IMR-90 (cell line): ENCODE measurements at regions not wholly inside any gene's neighbourhood (a gene's known extent, or its start where the extent isn't known, plus 50 kb on each side); places are given as distances from the start of the nearest gene placed in this dataset.

ENCODE experiments used
- ATAC-seq: fragments of 200-7000 bp; cut with Tn5 transposase; 2 replicates; pipeline ENCODE4 v1.9.1; 2020; ENCODE audit warnings: low read depth, mild to moderate bottlenecking, moderate library complexity
- BruUV-seq: library from RNA; stranded (reverse); fragments of 400-500 nt; replicated peaks from 2 replicates; lab custom pipeline; 2021; lab: Mats Ljungman, UMichigan
- CTCF ChIA-PET: fragments of 300-600 bp; formaldehyde crosslinking; extraction: SDS; loops from one replicate; lab custom pipeline; 2021; ENCODE audit warnings: antibody characterized with exemption; lab: Yijun Ruan, JAX
- POLR2A ChIA-PET: fragments of 300-600 bp; sonication (Branson Sonifier 250); formaldehyde crosslinking; loops from one replicate; lab custom pipeline; 2022; ENCODE audit warnings: antibody characterized with exemption; ENCODE audit not compliant: unreplicated experiment; lab: Charles Lee
- DNase-seq: peaks from one replicate; pipeline ENCODE4 v3.0.0; 2013
- H2AFZ ChIP-seq: replicated peaks from 2 replicates; pipeline ENCODE3; 2013; ENCODE audit warnings: low read length, mild to moderate bottlenecking; ENCODE audit not compliant: poor library complexity
- H2AK5ac ChIP-seq: 2 replicates; pipeline ENCODE4 v1.6.1; 2013; ENCODE audit warnings: low read depth, low read length, inconsistent platforms
- H2AK9ac ChIP-seq: replicated peaks from 2 replicates; pipeline ENCODE3; 2013; ENCODE audit warnings: mild to moderate bottlenecking, low read depth, low read length, moderate library complexity; ENCODE audit not compliant: poor library complexity
- H2BK120ac ChIP-seq: 2 replicates; pipeline ENCODE4 v1.6.1; 2013; ENCODE audit warnings: low read depth, low read length, inconsistent platforms
- H2BK15ac ChIP-seq: 3 replicates; pipeline ENCODE4 v1.6.1; 2013; ENCODE audit warnings: low read depth, low read length, inconsistent platforms
- H2BK20ac ChIP-seq: 2 replicates; pipeline ENCODE4 v1.6.1; 2013; ENCODE audit warnings: low read depth, mild to moderate bottlenecking, inconsistent platforms, low read length, moderate library complexity
- H2BK5ac ChIP-seq: 2 replicates; pipeline ENCODE4 v1.6.1; 2013; ENCODE audit warnings: mild to moderate bottlenecking, low read depth, low read length, inconsistent platforms; ENCODE audit not compliant: poor library complexity, severe bottlenecking
- H3K14ac ChIP-seq: replicated peaks from 2 replicates; pipeline ENCODE4 v1.6.1; 2013; ENCODE audit warnings: low read depth, low read length, inconsistent platforms
- H3K18ac ChIP-seq: 2 replicates; pipeline ENCODE4 v1.6.1; 2013; ENCODE audit warnings: low read depth, low read length, control low read depth
- H3K23ac ChIP-seq: 2 replicates; pipeline ENCODE4 v1.6.1; 2013; ENCODE audit warnings: low read depth, low read length, inconsistent platforms
- H3K27ac ChIP-seq: 2 replicates; pipeline ENCODE4 v1.5.1; 2013; ENCODE audit warnings: mild to moderate bottlenecking, control low read depth, low read length; ENCODE audit not compliant: insufficient read depth
- H3K27me3 ChIP-seq: 2 replicates; pipeline ENCODE4 v1.6.1; 2013; ENCODE audit warnings: low read length; ENCODE audit not compliant: control insufficient read depth, insufficient read depth
- H3K36me3 ChIP-seq: 2 replicates; pipeline ENCODE4 v1.6.1; 2013; ENCODE audit warnings: low read length, mixed read lengths; ENCODE audit not compliant: control insufficient read depth, insufficient read depth
- H3K4ac ChIP-seq: 2 replicates; pipeline ENCODE4 v1.6.1; 2013; ENCODE audit warnings: low read depth, low read length, inconsistent platforms
- H3K4me1 ChIP-seq: 2 replicates; pipeline ENCODE4 v1.6.1; 2013; ENCODE audit warnings: low read length, mixed read lengths; ENCODE audit not compliant: control insufficient read depth, insufficient read depth
- H3K4me2 ChIP-seq: 2 replicates; pipeline ENCODE4 v1.6.1; 2013; ENCODE audit warnings: low read depth, mild to moderate bottlenecking, control low read depth, low read length, moderate library complexity
- H3K4me3 ChIP-seq: 2 replicates; pipeline ENCODE4 v1.5.1; 2013; ENCODE audit warnings: low read depth, mild to moderate bottlenecking, control low read depth, low read length, moderate library complexity; ENCODE audit not compliant: insufficient read depth
- H3K56ac ChIP-seq: 2 replicates; pipeline ENCODE4 v1.6.1; 2013; ENCODE audit warnings: low read length, inconsistent platforms; ENCODE audit not compliant: insufficient read depth; ENCODE audit errors: extremely low read depth
- H3K79me1 ChIP-seq, 2 experiments: 2 replicates each; pipeline ENCODE4 v1.6.1; 2013; ENCODE audit warnings: low read length in 2 of 2, inconsistent platforms in 1 of 2, low read depth in 1 of 2
- H3K9ac ChIP-seq: 2 replicates; pipeline ENCODE4 v1.6.1; 2013; ENCODE audit warnings: low read depth, low read length, control low read depth
- H3K9me1 ChIP-seq: 2 replicates; pipeline ENCODE4 v1.6.1; 2013; ENCODE audit warnings: low read length, inconsistent platforms; ENCODE audit not compliant: insufficient read depth
- H3K9me3 ChIP-seq: 2 replicates; pipeline ENCODE4 v1.6.1; 2013; ENCODE audit warnings: low read length; ENCODE audit not compliant: control insufficient read depth, insufficient read depth
- H4K20me1 ChIP-seq: 2 replicates; pipeline ENCODE4 v1.6.1; 2013; ENCODE audit warnings: low read length, inconsistent platforms; ENCODE audit not compliant: insufficient read depth
- H4K5ac ChIP-seq: 2 replicates; pipeline ENCODE4 v1.6.1; 2013; ENCODE audit warnings: mild to moderate bottlenecking, low read depth, low read length, control low read depth
- H4K8ac ChIP-seq, 2 experiments: 2 replicates each; pipeline ENCODE4 v1.6.1; 2013; ENCODE audit warnings: low read depth in 2 of 2, low read length in 2 of 2, control low read depth in 1 of 2, inconsistent platforms in 1 of 2
- H4K91ac ChIP-seq: 2 replicates; pipeline ENCODE4 v1.6.1; 2013; ENCODE audit warnings: low read depth, low read length, inconsistent platforms; ENCODE audit not compliant: insufficient read depth
- CEBPB ChIP-seq: IDR thresholded peaks from 2 replicates; pipeline ENCODE4 v1.6.1; 2012; ENCODE audit warnings: low read depth, low read length, improper control_type of control experiment
- CHD1 ChIP-seq: IDR thresholded peaks from 2 replicates; pipeline ENCODE4 v1.6.1; 2012; ENCODE audit warnings: low read depth, low read length, improper control_type of control experiment
- ELK1 ChIP-seq: fragments of 150-350 bp; IDR thresholded peaks from 2 replicates; pipeline ENCODE4 v1.6.1; 2016; ENCODE audit warnings: low read depth, mild to moderate bottlenecking, low read length, moderate library complexity, borderline replicate concordance
- MAZ ChIP-seq: IDR thresholded peaks from 2 replicates; pipeline ENCODE4 v1.6.1; 2012; ENCODE audit warnings: low read depth, mild to moderate bottlenecking, low read length, improper control_type of control experiment, moderate library complexity, borderline replicate concordance
- MXI1 ChIP-seq: IDR thresholded peaks from 2 replicates; pipeline ENCODE4 v1.6.1; 2012; ENCODE audit warnings: low read depth, mild to moderate bottlenecking, low read length, moderate library complexity, borderline replicate concordance
- NFE2L2 ChIP-seq: fragments of 150-350 bp; IDR thresholded peaks from 2 replicates; pipeline ENCODE4 v1.6.1; 2016; ENCODE audit warnings: low read depth, mild to moderate bottlenecking, low read length
- RAD21 ChIP-seq: IDR thresholded peaks from 2 replicates; pipeline ENCODE4 v1.6.1; 2012; ENCODE audit warnings: low read length, improper control_type of control experiment
- RCOR1 ChIP-seq: IDR thresholded peaks from 2 replicates; pipeline ENCODE4 v1.6.1; 2012; ENCODE audit warnings: mild to moderate bottlenecking, low read length, improper control_type of control experiment; ENCODE audit not compliant: insufficient replicate concordance
- RFX5 ChIP-seq: IDR thresholded peaks from 2 replicates; pipeline ENCODE4 v1.8.0; 2012; ENCODE audit warnings: low read depth, mild to moderate bottlenecking, low read length, moderate library complexity
- SMC3 ChIP-seq: fragments of 150-350 bp; IDR thresholded peaks from 2 replicates; pipeline ENCODE4 v1.6.1; 2016; ENCODE audit warnings: low read depth, mild to moderate bottlenecking, antibody characterized with exemption, low read length, moderate library complexity
- USF2 ChIP-seq: fragments of 150-350 bp; IDR thresholded peaks from 2 replicates; pipeline ENCODE4 v1.6.1; 2017; ENCODE audit warnings: mild to moderate bottlenecking, antibody characterized with exemption, low read length, low read depth
- WGBS, 2 experiments: methylation state at CpG; one replicate each; pipeline versions ENCODE4 v1.1.5 to v1.1.7; 2013; ENCODE audit warnings: missing lambda C conversion rate in 2 of 2; ENCODE audit not compliant: insufficient read length in 1 of 2; ENCODE audit errors: extremely low coverage in 2 of 2; 5-methylcytosine and 5-hydroxymethylcytosine counted together
- dilution Hi-C: fragments of 300-500 bp; cut with HindIII; formaldehyde crosslinking; loops from one replicate; pipeline ENCODE4 v1.14.3; 2018; ENCODE audit warnings: low sequenced_read_pairs; ENCODE audit not compliant: unreplicated experiment
- in situ Hi-C: fragments of 300-500 bp; cut with MboI; formaldehyde crosslinking; loops from 3 replicates; pipeline ENCODE4 v1.14.3; 2019; ENCODE audit warnings: low sequenced_read_pairs, inconsistent platforms, mixed read lengths
- intact Hi-C: fragments of 100-400 bp; cut with micrococcal nuclease; formaldehyde crosslinking; loops from 2 replicates; pipeline ENCODE4 v1.10.0; 2022
- TF ChIP-seq, protein P1 (sequence below): conservative IDR thresholded peaks from 2 replicates; pipeline ENCODE4 v1.5.1; 2012; ENCODE audit warnings: mild to moderate bottlenecking, low read depth, low read length, improper control_type of control experiment

DNA sequence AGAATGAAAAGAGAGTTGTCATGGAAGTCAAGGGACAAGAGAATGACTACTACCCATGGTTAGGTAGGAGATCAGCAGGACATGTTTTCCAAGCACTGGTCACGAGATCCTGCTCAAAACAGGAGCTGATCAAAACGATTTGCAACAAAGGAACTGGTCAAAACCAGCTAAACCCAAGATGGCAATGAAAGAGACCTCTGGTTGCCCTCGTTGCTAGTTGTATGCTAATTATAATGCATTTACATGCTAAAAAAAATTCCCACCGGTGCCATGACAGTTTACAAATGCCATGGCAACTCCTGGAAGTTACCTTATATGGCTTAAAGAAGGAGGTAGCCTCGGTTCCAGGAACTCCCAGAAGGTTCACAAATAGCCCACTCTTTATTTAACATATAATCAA, 95.0 kb upstream of the OTX2 start:
- Histone ChIP-seq H3K23ac (no peak overlapping the region), H3K9me3 (peaks cover 2% of the 10 kb centered on the region; the same call in 1 of the 2 replicates), H2BK15ac (no peak overlapping the region), H4K91ac (no peak overlapping the region), H3K36me3 (no peaks in the 10 kb centered on the region), H3K9me1 (no peaks in the 10 kb centered on the region), H2AK5ac (no peak overlapping the region), H3K4me1 (no peaks in the 10 kb centered on the region), H2AK9ac (no peak overlapping the region), H3K9ac (no peak overlapping the region), H3K27me3 (no peaks in the 10 kb centered on the region), H2BK20ac (no peak overlapping the region), H4K20me1 (no peaks in the 10 kb centered on the region), H3K14ac (no peak overlapping the region), H3K4me2 (no peak overlapping the region), H2BK120ac (no peak overlapping the region), H3K79me1 (no peaks in the 10 kb centered on the region), H4K5ac (no peak overlapping the region), H3K4ac (no peak overlapping the region), H3K4me3 (no peak overlapping the region), H3K18ac (no peak overlapping the region), H2AFZ (no peak overlapping the region), H2BK5ac (no peak overlapping the region), H3K56ac (no peak overlapping the region), H3K27ac (no peak overlapping the region), H4K8ac (no peak overlapping the region)
- DNase-seq (no peak), ATAC-seq (no peak)
- intact Hi-C loops = no loop called here
- no CpG with 5 or more reads among the region's 5 CpGs for WGBS, 2 experiments
- in situ Hi-C loops = no loop called here
- BruUV-seq = no TSS peak
- no peak for TF ChIP-seq NFE2L2
- no peak for TF ChIP-seq CHD1
- no peak for TF ChIP-seq RCOR1
- TF ChIP-seq RAD21 = no peak
- no peak for TF ChIP-seq MAZ
- no peak for TF ChIP-seq USF2
- TF ChIP-seq, protein P1, sequence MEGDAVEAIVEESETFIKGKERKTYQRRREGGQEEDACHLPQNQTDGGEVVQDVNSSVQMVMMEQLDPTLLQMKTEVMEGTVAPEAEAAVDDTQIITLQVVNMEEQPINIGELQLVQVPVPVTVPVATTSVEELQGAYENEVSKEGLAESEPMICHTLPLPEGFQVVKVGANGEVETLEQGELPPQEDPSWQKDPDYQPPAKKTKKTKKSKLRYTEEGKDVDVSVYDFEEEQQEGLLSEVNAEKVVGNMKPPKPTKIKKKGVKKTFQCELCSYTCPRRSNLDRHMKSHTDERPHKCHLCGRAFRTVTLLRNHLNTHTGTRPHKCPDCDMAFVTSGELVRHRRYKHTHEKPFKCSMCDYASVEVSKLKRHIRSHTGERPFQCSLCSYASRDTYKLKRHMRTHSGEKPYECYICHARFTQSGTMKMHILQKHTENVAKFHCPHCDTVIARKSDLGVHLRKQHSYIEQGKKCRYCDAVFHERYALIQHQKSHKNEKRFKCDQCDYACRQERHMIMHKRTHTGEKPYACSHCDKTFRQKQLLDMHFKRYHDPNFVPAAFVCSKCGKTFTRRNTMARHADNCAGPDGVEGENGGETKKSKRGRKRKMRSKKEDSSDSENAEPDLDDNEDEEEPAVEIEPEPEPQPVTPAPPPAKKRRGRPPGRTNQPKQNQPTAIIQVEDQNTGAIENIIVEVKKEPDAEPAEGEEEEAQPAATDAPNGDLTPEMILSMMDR = no peak
- TF ChIP-seq RFX5 = no peak
- TF ChIP-seq SMC3 = no peak
- TF ChIP-seq MXI1 = no peak
- TF ChIP-seq CEBPB = no peak
- no peak for TF ChIP-seq ELK1
- dilution Hi-C loops = no loop called here
- CTCF ChIA-PET = no interaction called here
- POLR2A ChIA-PET = no interaction called here
